B cell (primary cell): ENCODE measurements at regions not wholly inside any gene's neighbourhood (a gene's known extent, or its start where the extent isn't known, plus 50 kb on each side); places are given as distances from the start of the nearest gene placed in this dataset.

Source experiments
- ATAC-seq: fragments of 200-7000 bp; cut with Tn5 transposase; one replicate; pipeline ENCODE4 v1.10.0; 2021; ENCODE audit warnings: low read depth, mild to moderate bottlenecking, moderate number of reproducible peaks, moderate library complexity
- CTCF ChIA-PET: fragments of 350-600 bp; sonication (Branson Sonifier 250); formaldehyde crosslinking; loops from one replicate; lab custom pipeline; 2021; ENCODE audit warnings: antibody characterized with exemption, inconsistent platforms; lab: Charles Lee
- POLR2A ChIA-PET: fragments of 350-600 bp; sonication (Branson Sonifier 250); formaldehyde crosslinking; loops from one replicate; lab custom pipeline; 2021; ENCODE audit warnings: antibody characterized with exemption; lab: Charles Lee
- DNase-seq: peaks from one replicate; pipeline ENCODE4 v3.0.0; 2013
- H2AFZ ChIP-seq: 2 replicates; pipeline ENCODE4 v1.6.1; 2012; ENCODE audit warnings: mild to moderate bottlenecking, low read depth, low read length; ENCODE audit not compliant: insufficient read depth, poor library complexity, severe bottlenecking
- H3K27ac ChIP-seq, 2 donors: 1 replicate in 1 of 2; 2 replicates in 1 of 2; pipeline ENCODE4 v1.5.1; 2012 to 2013; ENCODE audit warnings: low read length in 2 of 2, mild to moderate bottlenecking in 2 of 2, moderate library complexity in 1 of 2
- H3K27me3 ChIP-seq, 4 experiments: fragments of 200-600 bp in 1 of 4; sonication (generic) in 1 of 4; replicated peaks in 1 of 4; 1 replicate in 2 of 4; 2 replicates in 2 of 4; pipeline versions ENCODE4 v1.6.1 to v1.7.0; 2013 to 2016; ENCODE audit warnings: low read length in 3 of 4, mild to moderate bottlenecking in 2 of 4, mixed read lengths in 1 of 4, moderate library complexity in 1 of 4; ENCODE audit not compliant: insufficient read depth in 4 of 4, control insufficient read depth in 3 of 4; ENCODE audit errors: control extremely low read depth in 1 of 4
- H3K36me3 ChIP-seq, 2 experiments: replicated peaks in 1 of 2; 1 replicate in 1 of 2; 2 replicates in 1 of 2; pipeline versions ENCODE4 v1.6.1 to v1.7.1; 2013; ENCODE audit warnings: low read length in 1 of 2; ENCODE audit not compliant: insufficient read depth in 2 of 2, control insufficient read depth in 1 of 2; ENCODE audit errors: control extremely low read depth in 1 of 2, extremely low read depth in 1 of 2
- H3K4me1 ChIP-seq, 2 donors: fragments of 200-600 bp in 1 of 2; sonication (generic) in 1 of 2; 1 replicate in 1 of 2; 2 replicates in 1 of 2; pipeline versions ENCODE4 v1.5.1 to v1.6.1; 2013 to 2017; ENCODE audit warnings: low read length in 2 of 2; ENCODE audit not compliant: control insufficient read depth in 2 of 2, insufficient read depth in 2 of 2
- H3K4me2 ChIP-seq: replicated peaks from 2 replicates; pipeline ENCODE3; 2012; ENCODE audit warnings: mild to moderate bottlenecking, low read depth, low read length; ENCODE audit not compliant: poor library complexity, severe bottlenecking
- H3K4me3 ChIP-seq, 5 experiments: fragments of 200-600 bp in 1 of 5; sonication (generic) in 1 of 5; 1 replicate in 3 of 5; 2 replicates in 2 of 5; pipeline versions ENCODE4 v1.5.1 to v1.7.0; 2011 to 2016; ENCODE audit warnings: low read length in 4 of 5, mild to moderate bottlenecking in 4 of 5, low read depth in 2 of 5, control low read depth in 1 of 5, moderate library complexity in 1 of 5; ENCODE audit not compliant: insufficient read depth in 1 of 5; ENCODE audit errors: control extremely low read depth in 1 of 5, extremely low read depth in 1 of 5
- H3K79me2 ChIP-seq: fragments of 200-600 bp; sonication (generic); one replicate; pipeline ENCODE4 v1.6.0; 2016; ENCODE audit warnings: low read length; ENCODE audit not compliant: control insufficient read depth, insufficient read depth
- H3K9ac ChIP-seq: fragments of 200-600 bp; sonication (generic); 2 replicates; pipeline ENCODE4 v1.6.1; 2017; ENCODE audit warnings: mild to moderate bottlenecking, low read length, moderate library complexity
- H3K9me3 ChIP-seq, 3 donors: one replicate each; pipeline versions ENCODE4 v1.6.1 to v1.7.1; 2013; ENCODE audit warnings: low read length in 2 of 3; ENCODE audit not compliant: control insufficient read depth in 2 of 3, insufficient read depth in 1 of 3; ENCODE audit errors: control extremely low read depth in 1 of 3
- H4K20me1 ChIP-seq: 2 replicates; pipeline ENCODE4 v1.6.0; 2012; ENCODE audit warnings: mild to moderate bottlenecking, low read length; ENCODE audit not compliant: insufficient read depth, control insufficient read depth, poor library complexity, severe bottlenecking
- H3K27ac Mint-ChIP-seq: one replicate; pipeline ENCODE4 v1.8.0; 2021; ENCODE audit warnings: mixed read lengths
- H3K27me3 Mint-ChIP-seq: one replicate; pipeline ENCODE4 v1.8.0; 2021; ENCODE audit warnings: mixed read lengths
- H3K4me1 Mint-ChIP-seq: one replicate; pipeline ENCODE4 v1.8.0; 2021; ENCODE audit warnings: mixed read lengths
- H3K4me3 Mint-ChIP-seq: one replicate; pipeline ENCODE4 v1.8.0; 2021; ENCODE audit warnings: mixed read lengths
- H3K9me3 Mint-ChIP-seq: one replicate; pipeline ENCODE4 v1.8.0; 2022; ENCODE audit warnings: mixed read lengths; ENCODE audit not compliant: insufficient read depth
- EZH2 ChIP-seq: IDR thresholded peaks from 2 replicates; pipeline ENCODE4 v1.6.1; 2012; ENCODE audit warnings: borderline replicate concordance, low read depth, mild to moderate bottlenecking, moderate library complexity, low read length; ENCODE audit not compliant: insufficient read depth, poor library complexity, severe bottlenecking
- WGBS: methylation state at CpG from one replicate; pipeline ENCODE4 v1.1.5; 2013; ENCODE audit warnings: missing lambda C conversion rate; ENCODE audit not compliant: insufficient coverage; 5-methylcytosine and 5-hydroxymethylcytosine counted together
- intact Hi-C: fragments of 100-400 bp; cut with micrococcal nuclease; formaldehyde crosslinking; loops from one replicate; pipeline ENCODE4 v1.10.0; 2022
- TF ChIP-seq, protein P1 (sequence below): fragments of 200-600 bp; IDR thresholded peaks from one replicate; pipeline ENCODE4 v1.8.0; 2022; ENCODE audit warnings: antibody characterized with exemption, mild to moderate bottlenecking

- H3K27ac ChIP-seq: no peak overlapping the region
- TF ChIP-seq, protein P1, sequence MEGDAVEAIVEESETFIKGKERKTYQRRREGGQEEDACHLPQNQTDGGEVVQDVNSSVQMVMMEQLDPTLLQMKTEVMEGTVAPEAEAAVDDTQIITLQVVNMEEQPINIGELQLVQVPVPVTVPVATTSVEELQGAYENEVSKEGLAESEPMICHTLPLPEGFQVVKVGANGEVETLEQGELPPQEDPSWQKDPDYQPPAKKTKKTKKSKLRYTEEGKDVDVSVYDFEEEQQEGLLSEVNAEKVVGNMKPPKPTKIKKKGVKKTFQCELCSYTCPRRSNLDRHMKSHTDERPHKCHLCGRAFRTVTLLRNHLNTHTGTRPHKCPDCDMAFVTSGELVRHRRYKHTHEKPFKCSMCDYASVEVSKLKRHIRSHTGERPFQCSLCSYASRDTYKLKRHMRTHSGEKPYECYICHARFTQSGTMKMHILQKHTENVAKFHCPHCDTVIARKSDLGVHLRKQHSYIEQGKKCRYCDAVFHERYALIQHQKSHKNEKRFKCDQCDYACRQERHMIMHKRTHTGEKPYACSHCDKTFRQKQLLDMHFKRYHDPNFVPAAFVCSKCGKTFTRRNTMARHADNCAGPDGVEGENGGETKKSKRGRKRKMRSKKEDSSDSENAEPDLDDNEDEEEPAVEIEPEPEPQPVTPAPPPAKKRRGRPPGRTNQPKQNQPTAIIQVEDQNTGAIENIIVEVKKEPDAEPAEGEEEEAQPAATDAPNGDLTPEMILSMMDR: no peak
- TF ChIP-seq EZH2: no peak
- no peak overlapping the region for H2AFZ ChIP-seq
- Mint-ChIP-seq H3K4me1 (no peaks in the 10 kb centered on the region), H3K4me3 (no peak overlapping the region), H3K9me3 (no peaks in the 10 kb centered on the region), H3K27me3 (no peaks in the 10 kb centered on the region), H3K27ac (no peak overlapping the region)
- no peaks in the 10 kb centered on the region for H3K36me3 ChIP-seq
- DNase-seq (no peak), ATAC-seq (no peak)
- whole genome bisulfite sequencing: no CpG with 5 or more reads among the region's 4 CpGs
- intact Hi-C loops: no loop called here
- no peaks in the 10 kb centered on the region for H3K27me3 ChIP-seq
- CTCF ChIA-PET: no interaction called here
- H3K9ac ChIP-seq: no peak overlapping the region
- no peaks in the 10 kb centered on the region for H4K20me1 ChIP-seq
- no peak overlapping the region for H3K4me2 ChIP-seq
- no peaks in the 10 kb centered on the region for H3K4me1 ChIP-seq
- no peak overlapping the region for H3K4me3 ChIP-seq
- POLR2A ChIA-PET: no interaction called here
- no peaks in the 10 kb centered on the region for H3K79me2 ChIP-seq
- H3K9me3 ChIP-seq: no peaks in the 10 kb centered on the region
Measured at GRCh38 chr3:59133311-59133710, 83.5 kb upstream of the CFAP20DC start.

GRCh38 chr3:59131016-59131766 lies 81.4 kb upstream of the CFAP20DC start:
- Histone ChIP-seq H3K4me3 (no peak overlapping the region), H2AFZ (no peak overlapping the region), H3K4me2 (no peak overlapping the region), H4K20me1 (no peaks in the 10 kb centered on the region), H3K36me3 (no peaks in the 10 kb centered on the region), H3K27ac (no peak overlapping the region), H3K9me3 (no peaks in the 10 kb centered on the region), H3K4me1 (no peaks in the 10 kb centered on the region), H3K27me3 (no peaks in the 10 kb centered on the region), H3K9ac (no peak overlapping the region), H3K79me2 (no peaks in the 10 kb centered on the region)
- H3K4me3 Mint-ChIP-seq: no peak overlapping the region
- no peaks in the 10 kb centered on the region for H3K9me3 Mint-ChIP-seq
- H3K27me3 Mint-ChIP-seq: peaks cover 3% of the 10 kb centered on the region
- no peak overlapping the region for H3K27ac Mint-ChIP-seq
- intact Hi-C loops: no loop called here
- ATAC-seq (no peak), DNase-seq (no peak)
- no CpG with 5 or more reads among the region's 3 CpGs for WGBS
- TF ChIP-seq EZH2: no peak
- ChIA-PET CTCF (no interaction called here), POLR2A (no interaction called here)
- no peaks in the 10 kb centered on the region for H3K4me1 Mint-ChIP-seq
